ENCODE measurements at regions not wholly inside any gene's neighbourhood (a gene's known extent, or its start where the extent isn't known, plus 50 kb on each side); places are given as distances from the start of the nearest gene placed in this dataset.

DNA sequence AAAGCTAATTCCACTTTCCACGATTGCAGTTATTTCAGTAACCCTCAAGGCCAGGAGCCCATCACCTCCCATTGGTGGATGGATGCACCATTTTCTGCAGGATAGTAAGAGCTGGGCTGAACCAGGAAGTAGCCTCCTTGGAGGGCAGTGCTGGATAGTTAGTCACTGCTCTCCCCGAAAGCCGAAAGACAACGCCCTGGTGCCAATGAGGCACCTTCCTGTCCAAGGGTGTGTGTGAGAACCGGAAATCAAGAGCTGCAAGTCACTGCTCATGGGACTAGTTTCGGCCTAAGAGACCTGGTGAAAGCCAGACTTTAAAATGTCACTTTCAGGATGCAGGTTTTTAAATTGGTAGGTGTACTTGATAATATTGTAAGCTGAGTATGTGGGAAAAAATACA, 203.8 kb upstream of the HS3ST1 start:
- DNase-seq: no peak
- no peak overlapping the region for H3K27ac Mint-ChIP-seq

DNA sequence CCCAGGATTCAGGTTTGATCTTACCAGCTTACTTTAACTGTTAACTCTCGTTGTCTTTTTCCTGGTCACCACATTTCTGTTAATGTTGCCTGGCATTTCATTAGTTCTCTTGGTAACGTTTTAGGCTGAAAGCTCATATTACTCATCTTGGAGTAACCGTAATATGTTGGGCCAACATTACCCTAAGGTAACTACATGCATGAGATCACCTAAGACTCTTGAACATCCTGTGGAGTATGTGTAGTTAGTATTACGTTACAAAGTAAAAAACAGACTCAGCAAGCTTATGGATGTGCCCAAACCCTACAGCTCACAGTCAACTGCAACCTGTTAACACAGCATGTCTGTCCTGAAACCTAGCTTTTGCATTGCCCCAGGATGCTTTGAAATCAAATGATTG, 203.3 kb upstream of the HS3ST1 start:
- DNase-seq: no peak
- no peak overlapping the region for H3K4me3 Mint-ChIP-seq
- Histone ChIP-seq H3K4me2 (replicated peaks; ENCODE audit: extremely low read depth, low read length, poor library complexity, severe bottlenecking) (no peak overlapping the region), H4K20me1 (ENCODE audit: insufficient read depth, low read length) (no peaks in the 10 kb centered on the region), H3K27me3 (ENCODE audit: control insufficient read depth in 2 of 2, insufficient read depth in 2 of 2, low read length in 2 of 2) (no peaks in the 10 kb centered on the region), H3K9me3 (replicated peaks in 1 of 2; ENCODE audit: control insufficient read depth in 1 of 2, insufficient read depth in 1 of 2, low read length in 2 of 2) (no peaks in the 10 kb centered on the region), H2AFZ (ENCODE audit: insufficient read depth, low read depth, low read length, poor library complexity, severe bottlenecking) (no peak overlapping the region), H3K4me1 (ENCODE audit: control insufficient read depth in 1 of 2, insufficient read depth in 2 of 2, low read length in 2 of 2) (no peaks in the 10 kb centered on the region), H3K79me2 (ENCODE audit: insufficient read depth, low read length) (no peaks in the 10 kb centered on the region), H3K9ac (ENCODE audit: insufficient read depth, low read length, poor library complexity, severe bottlenecking) (no peak overlapping the region), H3K36me3 (replicated peaks in 1 of 2; ENCODE audit: control insufficient read depth in 1 of 2, insufficient read depth in 2 of 2, low read length in 2 of 2) (no peaks in the 10 kb centered on the region), H3K4me3 (replicated peaks in 1 of 3; ENCODE audit: low read depth in 2 of 3, low read length in 3 of 3) (no peak overlapping the region), H3K27ac (ENCODE audit: low read depth in 1 of 2, low read length in 2 of 2) (no peak overlapping the region)
- peaks cover 2 to 8% (median 3%) of the 10 kb centered on the region in 7 donors for H3K9me3 Mint-ChIP-seq
- H3K27ac Mint-ChIP-seq: no peak overlapping the region
- H3K36me3 Mint-ChIP-seq: no peaks in the 10 kb centered on the region
- intact Hi-C loops (cut with micrococcal nuclease): no loop called here
- peaks cover 0 to 1% (median 0%) of the 10 kb centered on the region in 3 donors for H3K27me3 Mint-ChIP-seq (ENCODE audit: low read depth in 3 of 3)
- H3K4me1 Mint-ChIP-seq: no peaks in the 10 kb centered on the region
- TF ChIP-seq, protein P1, sequence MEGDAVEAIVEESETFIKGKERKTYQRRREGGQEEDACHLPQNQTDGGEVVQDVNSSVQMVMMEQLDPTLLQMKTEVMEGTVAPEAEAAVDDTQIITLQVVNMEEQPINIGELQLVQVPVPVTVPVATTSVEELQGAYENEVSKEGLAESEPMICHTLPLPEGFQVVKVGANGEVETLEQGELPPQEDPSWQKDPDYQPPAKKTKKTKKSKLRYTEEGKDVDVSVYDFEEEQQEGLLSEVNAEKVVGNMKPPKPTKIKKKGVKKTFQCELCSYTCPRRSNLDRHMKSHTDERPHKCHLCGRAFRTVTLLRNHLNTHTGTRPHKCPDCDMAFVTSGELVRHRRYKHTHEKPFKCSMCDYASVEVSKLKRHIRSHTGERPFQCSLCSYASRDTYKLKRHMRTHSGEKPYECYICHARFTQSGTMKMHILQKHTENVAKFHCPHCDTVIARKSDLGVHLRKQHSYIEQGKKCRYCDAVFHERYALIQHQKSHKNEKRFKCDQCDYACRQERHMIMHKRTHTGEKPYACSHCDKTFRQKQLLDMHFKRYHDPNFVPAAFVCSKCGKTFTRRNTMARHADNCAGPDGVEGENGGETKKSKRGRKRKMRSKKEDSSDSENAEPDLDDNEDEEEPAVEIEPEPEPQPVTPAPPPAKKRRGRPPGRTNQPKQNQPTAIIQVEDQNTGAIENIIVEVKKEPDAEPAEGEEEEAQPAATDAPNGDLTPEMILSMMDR (IDR thresholded peaks at IDR 0.05): no peak
- no CpG with 5 or more reads among the region's 4 CpGs for WGBS (ENCODE audit: insufficient coverage)

More for the DNA sequence above, 203.8 kb upstream of the HS3ST1 start:
- TF ChIP-seq, protein P1 (IDR thresholded peaks at IDR 0.05): no peak
- Histone ChIP-seq H3K4me1 (ENCODE audit: control insufficient read depth in 1 of 2, insufficient read depth in 2 of 2, low read length in 2 of 2) (no peaks in the 10 kb centered on the region), H3K9ac (ENCODE audit: insufficient read depth, low read length, poor library complexity, severe bottlenecking) (no peak overlapping the region), H3K9me3 (replicated peaks in 1 of 2; ENCODE audit: control insufficient read depth in 1 of 2, insufficient read depth in 1 of 2, low read length in 2 of 2) (no peaks in the 10 kb centered on the region), H4K20me1 (ENCODE audit: insufficient read depth, low read length) (no peaks in the 10 kb centered on the region), H3K79me2 (ENCODE audit: insufficient read depth, low read length) (no peaks in the 10 kb centered on the region), H3K27me3 (ENCODE audit: control insufficient read depth in 2 of 2, insufficient read depth in 2 of 2, low read length in 2 of 2) (no peaks in the 10 kb centered on the region), H2AFZ (ENCODE audit: insufficient read depth, low read depth, low read length, poor library complexity, severe bottlenecking) (no peak overlapping the region), H3K4me2 (replicated peaks; ENCODE audit: extremely low read depth, low read length, poor library complexity, severe bottlenecking) (no peak overlapping the region), H3K36me3 (replicated peaks in 1 of 2; ENCODE audit: control insufficient read depth in 1 of 2, insufficient read depth in 2 of 2, low read length in 2 of 2) (no peaks in the 10 kb centered on the region), H3K27ac (ENCODE audit: low read depth in 1 of 2, low read length in 2 of 2) (no peak overlapping the region), H3K4me3 (replicated peaks in 1 of 3; ENCODE audit: low read depth in 2 of 3, low read length in 3 of 3) (no peak overlapping the region)
- Mint-ChIP-seq H3K9me3 (peaks cover 2 to 9% (median 6%) of the 10 kb centered on the region in 7 donors), H3K27me3 (ENCODE audit: low read depth in 3 of 3) (peaks cover 0 to 2% (median 0%) of the 10 kb centered on the region in 3 donors), H3K4me1 (no peaks in the 10 kb centered on the region), H3K36me3 (no peaks in the 10 kb centered on the region), H3K4me3 (no peak overlapping the region)
- 91% methylated on average over 5 of the region's 6 CpGs for WGBS (ENCODE audit: insufficient coverage)
- intact Hi-C loops (cut with micrococcal nuclease): no loop called here
